KMS-11 (cell line): ENCODE measurements at regions not wholly inside any gene's neighbourhood (a gene's known extent, or its start where the extent isn't known, plus 50 kb on each side); places are given as distances from the start of the nearest gene placed in this dataset.

Source experiments
- H2AFZ ChIP-seq: fragments of 200-600 bp; sonication (generic); 2 replicates; pipeline ENCODE4 v1.6.1; 2016; ENCODE audit warnings: antibody characterized with exemption, mixed run types, low read depth
- H3K27ac ChIP-seq: fragments of 200-600 bp; sonication (generic); 2 replicates; pipeline ENCODE4 v1.6.1; 2016; ENCODE audit warnings: mild to moderate bottlenecking, mixed run types
- H3K27me3 ChIP-seq: fragments of 200-600 bp; sonication (generic); 2 replicates; pipeline ENCODE4 v1.6.1; 2017; ENCODE audit warnings: mild to moderate bottlenecking, low read depth, mixed run types, moderate library complexity; ENCODE audit not compliant: insufficient read depth
- H3K36me3 ChIP-seq: fragments of 200-600 bp; sonication (generic); 2 replicates; pipeline ENCODE4 v1.6.1; 2017; ENCODE audit warnings: mild to moderate bottlenecking, mixed run types; ENCODE audit not compliant: insufficient read depth
- H3K4me1 ChIP-seq: fragments of 200-600 bp; sonication (generic); 2 replicates; pipeline ENCODE4 v1.6.1; 2016; ENCODE audit warnings: mild to moderate bottlenecking, low read depth, mixed run types; ENCODE audit not compliant: poor library complexity, severe bottlenecking
- H3K4me2 ChIP-seq: fragments of 200-600 bp; sonication (generic); 2 replicates; pipeline ENCODE4 v1.7.0; 2016; ENCODE audit warnings: mild to moderate bottlenecking, mixed run types
- H3K4me3 ChIP-seq: fragments of 200-600 bp; sonication (generic); IDR thresholded peaks from 2 replicates; pipeline ENCODE4 v1.6.1; 2017; ENCODE audit warnings: low read depth, low read length, mixed read lengths; ENCODE audit not compliant: insufficient read depth
- H3K79me2 ChIP-seq: fragments of 200-600 bp; sonication (generic); 2 replicates; pipeline ENCODE4 v1.6.1; 2016; ENCODE audit warnings: low read depth, mixed run types; ENCODE audit not compliant: insufficient read depth
- H3K9ac ChIP-seq: fragments of 200-600 bp; sonication (generic); 2 replicates; pipeline ENCODE4 v1.6.1; 2016; ENCODE audit warnings: mild to moderate bottlenecking, mixed run types
- H4K20me1 ChIP-seq: fragments of 200-600 bp; sonication (generic); 2 replicates; pipeline ENCODE4 v1.6.1; 2016; ENCODE audit warnings: mild to moderate bottlenecking, mixed run types; ENCODE audit not compliant: insufficient read depth
- TF ChIP-seq, protein P1 (sequence below): fragments of 200-600 bp; sonication (generic); conservative IDR thresholded peaks from 2 replicates; pipeline ENCODE4 v1.6.1; 2017; ENCODE audit warnings: low read depth, mild to moderate bottlenecking, antibody characterized with exemption, low read length, moderate library complexity, mixed read lengths

DNA sequence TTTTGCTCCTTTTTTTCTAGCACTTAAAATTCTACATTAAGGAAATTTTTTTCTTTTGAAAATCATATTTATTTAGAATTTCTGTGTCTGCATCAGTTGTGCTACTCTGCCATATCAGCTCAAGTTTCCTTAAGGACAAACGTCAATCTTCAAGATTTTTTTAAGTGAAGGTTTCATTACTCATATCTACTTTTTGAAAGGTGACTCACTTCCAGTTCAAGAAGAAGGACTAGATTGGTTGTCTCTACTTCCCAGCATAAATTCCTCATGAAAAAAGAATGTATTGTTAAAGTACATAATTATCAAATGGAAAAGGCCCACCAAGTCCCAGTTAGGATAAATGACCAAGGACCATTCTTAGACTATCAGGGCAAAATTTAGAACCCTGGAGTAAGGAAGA lies 626.5 kb downstream of the DMRTA1 start:
- H3K9ac ChIP-seq = no peak overlapping the region
- no peaks in the 10 kb centered on the region for H3K79me2 ChIP-seq
- TF ChIP-seq, protein P1, sequence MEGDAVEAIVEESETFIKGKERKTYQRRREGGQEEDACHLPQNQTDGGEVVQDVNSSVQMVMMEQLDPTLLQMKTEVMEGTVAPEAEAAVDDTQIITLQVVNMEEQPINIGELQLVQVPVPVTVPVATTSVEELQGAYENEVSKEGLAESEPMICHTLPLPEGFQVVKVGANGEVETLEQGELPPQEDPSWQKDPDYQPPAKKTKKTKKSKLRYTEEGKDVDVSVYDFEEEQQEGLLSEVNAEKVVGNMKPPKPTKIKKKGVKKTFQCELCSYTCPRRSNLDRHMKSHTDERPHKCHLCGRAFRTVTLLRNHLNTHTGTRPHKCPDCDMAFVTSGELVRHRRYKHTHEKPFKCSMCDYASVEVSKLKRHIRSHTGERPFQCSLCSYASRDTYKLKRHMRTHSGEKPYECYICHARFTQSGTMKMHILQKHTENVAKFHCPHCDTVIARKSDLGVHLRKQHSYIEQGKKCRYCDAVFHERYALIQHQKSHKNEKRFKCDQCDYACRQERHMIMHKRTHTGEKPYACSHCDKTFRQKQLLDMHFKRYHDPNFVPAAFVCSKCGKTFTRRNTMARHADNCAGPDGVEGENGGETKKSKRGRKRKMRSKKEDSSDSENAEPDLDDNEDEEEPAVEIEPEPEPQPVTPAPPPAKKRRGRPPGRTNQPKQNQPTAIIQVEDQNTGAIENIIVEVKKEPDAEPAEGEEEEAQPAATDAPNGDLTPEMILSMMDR = no peak
- no peaks in the 10 kb centered on the region for H3K4me1 ChIP-seq
- H3K27ac ChIP-seq = no peak overlapping the region
- no peak overlapping the region for H3K4me3 ChIP-seq
- no peaks in the 10 kb centered on the region for H4K20me1 ChIP-seq
- H3K4me2 ChIP-seq = no peak overlapping the region
- H3K36me3 ChIP-seq = no peaks in the 10 kb centered on the region
- no peak overlapping the region for H2AFZ ChIP-seq
- no peaks in the 10 kb centered on the region for H3K27me3 ChIP-seq

DNA sequence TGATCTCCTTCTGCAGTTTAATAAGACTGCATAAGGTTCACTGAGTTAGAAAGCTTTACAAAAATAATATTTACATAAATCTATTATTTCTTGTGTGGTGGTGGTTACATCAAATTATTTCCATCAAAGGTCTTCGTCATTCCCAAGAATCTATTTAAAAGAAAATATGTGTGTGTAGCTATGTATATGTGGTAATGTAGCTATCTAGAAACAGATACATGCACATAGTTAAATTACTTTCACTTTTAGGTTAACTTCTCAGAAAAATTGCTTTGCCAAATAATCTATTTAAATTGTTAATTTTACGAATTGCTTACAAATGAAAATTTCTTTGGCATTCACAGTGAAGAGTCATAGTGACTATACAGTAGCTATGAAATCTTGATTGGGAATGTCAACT lies 633.2 kb downstream of the DMRTA1 start:
- H3K79me2 ChIP-seq = no peaks in the 10 kb centered on the region
- no peak overlapping the region for H2AFZ ChIP-seq
- TF ChIP-seq, protein P1 = no peak
- no peaks in the 10 kb centered on the region for H4K20me1 ChIP-seq
- H3K4me2 ChIP-seq = no peak overlapping the region
- H3K4me3 ChIP-seq = no peak overlapping the region
- H3K27me3 ChIP-seq = no peaks in the 10 kb centered on the region
- H3K27ac ChIP-seq = no peak overlapping the region
- no peaks in the 10 kb centered on the region for H3K4me1 ChIP-seq
- no peak overlapping the region for H3K9ac ChIP-seq
- no peaks in the 10 kb centered on the region for H3K36me3 ChIP-seq

DNA sequence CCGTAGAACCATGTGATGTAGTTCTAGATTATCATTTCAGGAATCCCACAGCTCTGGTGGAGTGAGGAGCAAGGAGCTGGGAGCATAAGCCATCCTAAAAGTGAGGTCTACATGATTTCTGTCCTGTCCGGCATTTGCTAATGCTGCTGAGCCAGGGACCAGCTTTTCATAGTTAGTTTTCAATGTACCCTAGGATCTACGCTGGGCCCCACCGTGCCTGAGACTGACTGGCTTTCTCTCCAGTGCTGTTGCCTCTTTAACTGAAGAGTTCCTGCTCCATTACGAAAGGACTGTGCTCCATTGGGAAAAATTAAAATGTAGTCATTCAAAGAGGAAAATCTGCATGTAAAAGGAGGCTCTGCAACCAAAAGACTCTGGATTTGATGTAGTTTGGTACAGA lies 634.8 kb downstream of the DMRTA1 start:
- Histone ChIP-seq H3K4me3 (no peak overlapping the region), H4K20me1 (no peaks in the 10 kb centered on the region), H3K4me2 (no peak overlapping the region), H3K27ac (no peak overlapping the region), H3K4me1 (no peaks in the 10 kb centered on the region), H3K36me3 (no peaks in the 10 kb centered on the region), H3K27me3 (no peaks in the 10 kb centered on the region), H2AFZ (no peak overlapping the region), H3K79me2 (no peaks in the 10 kb centered on the region), H3K9ac (no peak overlapping the region)
- TF ChIP-seq, protein P1 = no peak

DNA sequence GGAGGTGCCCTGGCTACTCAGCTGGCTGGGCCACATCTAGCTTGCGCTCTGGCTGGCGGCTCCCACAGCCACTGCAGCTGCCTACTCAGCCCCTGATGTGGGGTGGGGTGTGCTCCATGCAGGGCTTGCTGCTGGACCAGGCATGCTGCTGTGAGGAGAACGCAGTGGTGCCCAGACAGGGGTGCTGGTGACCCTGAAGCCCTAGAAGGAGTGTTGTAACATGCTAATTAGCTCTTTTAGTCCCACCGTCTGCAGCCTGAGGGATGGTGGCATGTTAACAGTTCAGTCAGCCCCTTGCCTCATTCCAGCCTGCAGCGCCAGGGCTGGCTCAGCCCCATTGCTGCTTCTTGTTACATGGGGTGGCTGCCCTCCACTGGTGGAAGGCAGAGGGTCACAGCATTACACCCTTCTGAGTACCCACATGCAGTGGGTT lies 642.3 kb downstream of the DMRTA1 start:
- Histone ChIP-seq H4K20me1 (no peaks in the 10 kb centered on the region), H2AFZ (no peak overlapping the region), H3K36me3 (no peaks in the 10 kb centered on the region), H3K4me3 (no peak overlapping the region), H3K9ac (no peak overlapping the region), H3K4me2 (no peak overlapping the region), H3K27ac (no peak overlapping the region), H3K79me2 (no peaks in the 10 kb centered on the region), H3K27me3 (no peaks in the 10 kb centered on the region), H3K4me1 (no peaks in the 10 kb centered on the region)
- TF ChIP-seq, protein P1 = no peak
